Neural cell (in vitro differentiated cells): ENCODE measurements at regions not wholly inside any gene's neighbourhood (a gene's known extent, or its start where the extent isn't known, plus 50 kb on each side); places are given as distances from the start of the nearest gene placed in this dataset.
A peak's percentile ranks its signal among the peaks of the same experiment; 100 is the strongest.

Experiments used
- CTCF ChIP-seq: fragments of 450-650 bp; IDR thresholded peaks from 2 replicates; pipeline ENCODE4 v1.5.1; 2014; ENCODE audit warnings: antibody characterized with exemption, mild to moderate bottlenecking, moderate library complexity; ENCODE audit not compliant: poor library complexity, severe bottlenecking
- EP300 ChIP-seq: fragments of 450-650 bp; conservative IDR thresholded peaks from 2 replicates; pipeline ENCODE4 v1.6.1; 2014; ENCODE audit warnings: antibody characterized with exemption, mild to moderate bottlenecking, moderate library complexity; ENCODE audit not compliant: poor library complexity, severe bottlenecking
- EZH2 ChIP-seq: fragments of 200-600, 300-800 bp; shearing (Covaris generic), sonication (generic); IDR thresholded peaks from 2 replicates; pipeline ENCODE4 v1.6.1; 2014; ENCODE audit warnings: antibody characterized with exemption, low read length, borderline replicate concordance, mild to moderate bottlenecking; ENCODE audit not compliant: insufficient read depth, poor library complexity, severe bottlenecking
- MXI1 ChIP-seq: fragments of 450-650 bp; conservative IDR thresholded peaks from 2 replicates; pipeline ENCODE4 v1.6.1; 2014; ENCODE audit warnings: antibody characterized with exemption, mild to moderate bottlenecking; ENCODE audit not compliant: poor library complexity, severe bottlenecking
- POLR2AphosphoS5 ChIP-seq: IDR thresholded peaks from 2 replicates; pipeline ENCODE4 v1.6.1; 2012
- RAD21 ChIP-seq: fragments of 450-650 bp; conservative IDR thresholded peaks from 2 replicates; pipeline ENCODE4 v1.6.1; 2014; ENCODE audit warnings: antibody characterized with exemption, mild to moderate bottlenecking, moderate library complexity
- SMC3 ChIP-seq: fragments of 450-650 bp; conservative IDR thresholded peaks from 2 replicates; pipeline ENCODE4 v1.6.1; 2014; ENCODE audit warnings: antibody characterized with exemption, mild to moderate bottlenecking, moderate library complexity; ENCODE audit not compliant: poor library complexity

- TF ChIP-seq CTCF (no peak), POLR2AphosphoS5 (peak; percentile 75), SMC3 (no peak), EZH2 (no peak), RAD21 (no peak), EP300 (peak; percentile 92), MXI1 (no peak)
Measured at GRCh38 chr7:131077735-131078134, 249.9 kb upstream of the MKLN1 start.
